ENCODE measurements at regions not wholly inside any gene's neighbourhood (a gene's known extent, or its start where the extent isn't known, plus 50 kb on each side); places are given as distances from the start of the nearest gene placed in this dataset.

GRCh38 chr4:18479825-18480224, 458.3 kb upstream of the LCORL start:
- BruUV-seq (replicated peaks) = no TSS peak
- CTCF ChIA-PET = no interaction called here
- H3K27me3 ChIP-seq (replicated peaks; ENCODE audit: control insufficient read depth, insufficient read depth, low read length) = no peaks in the 10 kb centered on the region
- Mint-ChIP-seq H3K4me3 (ENCODE audit: unreplicated experiment) (no peak overlapping the region), H3K36me3 (ENCODE audit: insufficient read depth, unreplicated experiment) (no peaks in the 10 kb centered on the region), H3K9me3 (ENCODE audit: unreplicated experiment) (peaks cover 14% of the 10 kb centered on the region), H3K4me1 (ENCODE audit: low read depth, unreplicated experiment) (no peaks in the 10 kb centered on the region), H3K27me3 (ENCODE audit: insufficient read depth, unreplicated experiment) (no peaks in the 10 kb centered on the region), H3K27ac (ENCODE audit: unreplicated experiment) (no peak overlapping the region)
- intact Hi-C loops (cut with micrococcal nuclease; ENCODE audit: unreplicated experiment) = no loop called here
- no peak for TF ChIP-seq CTCF (IDR thresholded peaks at IDR 0.05; ENCODE audit: insufficient read depth in 1 of 2, low read depth in 1 of 2, low read length in 1 of 2, severe bottlenecking in 1 of 2, unreplicated experiment in 1 of 2)
- H3K36me3 ChIP-seq (ENCODE audit: control insufficient read depth, insufficient read depth, low read length) = no peaks in the 10 kb centered on the region
- no peaks in the 10 kb centered on the region for H3K4me1 ChIP-seq
- H3K9me3 ChIP-seq = no peaks in the 10 kb centered on the region
- DNase-seq = no peak
- no peak overlapping the region for H3K4me3 ChIP-seq (ENCODE audit: low read depth, low read length)
- POLR2A ChIA-PET = no interaction called here

- Histone ChIP-seq H3K9me3 (no peaks in the 10 kb centered on the region), H3K4me1 (no peaks in the 10 kb centered on the region), H3K36me3 (ENCODE audit: control insufficient read depth, insufficient read depth, low read length) (no peaks in the 10 kb centered on the region), H3K27me3 (replicated peaks; ENCODE audit: control insufficient read depth, insufficient read depth, low read length) (no peaks in the 10 kb centered on the region), H3K4me3 (ENCODE audit: low read depth, low read length) (no peak overlapping the region)
- TF ChIP-seq CTCF (IDR thresholded peaks at IDR 0.05; ENCODE audit: insufficient read depth in 1 of 2, low read depth in 1 of 2, low read length in 1 of 2, severe bottlenecking in 1 of 2, unreplicated experiment in 1 of 2) = no peak
- Mint-ChIP-seq H3K4me1 (ENCODE audit: low read depth, unreplicated experiment) (peaks cover 7% of the 10 kb centered on the region), H3K4me3 (ENCODE audit: unreplicated experiment) (no peak overlapping the region), H3K36me3 (ENCODE audit: insufficient read depth, unreplicated experiment) (no peaks in the 10 kb centered on the region), H3K9me3 (ENCODE audit: unreplicated experiment) (no peaks in the 10 kb centered on the region), H3K27ac (ENCODE audit: unreplicated experiment) (no peak overlapping the region), H3K27me3 (ENCODE audit: insufficient read depth, unreplicated experiment) (peaks cover 7% of the 10 kb centered on the region)
- BruUV-seq (replicated peaks) = no TSS peak
- ChIA-PET CTCF (no interaction called here), POLR2A (no interaction called here)
- DNase-seq = no peak
- intact Hi-C loops (cut with micrococcal nuclease; ENCODE audit: unreplicated experiment) = no loop called here
Measured at GRCh38 chr4:18463987-18464559, 442.5 kb upstream of the LCORL start.

GRCh38 chr4:18458465-18458864, 436.9 kb upstream of the LCORL start:
- POLR2A ChIA-PET = no interaction called here

More at GRCh38 chr4:18458465-18458864, 436.9 kb upstream of the LCORL start:
- Mint-ChIP-seq H3K4me3 (ENCODE audit: unreplicated experiment) (no peak overlapping the region), H3K36me3 (ENCODE audit: insufficient read depth, unreplicated experiment) (no peaks in the 10 kb centered on the region), H3K4me1 (ENCODE audit: low read depth, unreplicated experiment) (no peaks in the 10 kb centered on the region), H3K27ac (ENCODE audit: unreplicated experiment) (no peak overlapping the region), H3K9me3 (ENCODE audit: unreplicated experiment) (no peaks in the 10 kb centered on the region), H3K27me3 (ENCODE audit: insufficient read depth, unreplicated experiment) (peaks cover 4% of the 10 kb centered on the region)
- no peak for DNase-seq
- Histone ChIP-seq H3K36me3 (ENCODE audit: control insufficient read depth, insufficient read depth, low read length) (no peaks in the 10 kb centered on the region), H3K9me3 (no peaks in the 10 kb centered on the region), H3K27me3 (replicated peaks; ENCODE audit: control insufficient read depth, insufficient read depth, low read length) (no peaks in the 10 kb centered on the region), H3K4me3 (ENCODE audit: low read depth, low read length) (no peak overlapping the region), H3K4me1 (no peaks in the 10 kb centered on the region)
- intact Hi-C loops (cut with micrococcal nuclease; ENCODE audit: unreplicated experiment) = no loop called here
- CTCF ChIA-PET = no interaction called here
- TF ChIP-seq CTCF (IDR thresholded peaks at IDR 0.05; ENCODE audit: insufficient read depth in 1 of 2, low read depth in 1 of 2, low read length in 1 of 2, severe bottlenecking in 1 of 2, unreplicated experiment in 1 of 2) = no peak
- BruUV-seq (replicated peaks) = no TSS peak

All from Caco-2 (cell line).